ENCODE measurements at regions not wholly inside any gene's neighbourhood (a gene's known extent, or its start where the extent isn't known, plus 50 kb on each side); places are given as distances from the start of the nearest gene placed in this dataset.

DNA sequence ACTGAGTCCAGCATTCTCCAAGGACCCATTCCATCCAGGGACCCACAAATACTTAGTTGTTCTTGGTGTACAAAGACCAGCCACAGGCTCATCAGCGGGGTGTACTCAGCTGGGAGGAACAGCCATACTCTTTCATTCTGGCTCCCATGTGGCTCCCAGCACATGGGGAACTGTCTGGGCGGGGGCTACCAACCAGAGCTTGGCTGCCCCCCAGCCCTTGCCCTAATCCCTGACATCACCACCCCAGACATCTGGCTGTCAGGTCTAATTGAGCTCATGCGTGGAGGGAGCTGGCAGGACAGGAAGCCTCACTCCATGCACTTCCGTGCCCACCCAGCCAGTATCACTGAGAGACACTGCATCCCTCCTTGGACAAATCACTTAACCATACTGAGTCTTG is 283.6 kb downstream of the DYSF start:
- no peak overlapping the region for H3K4me3 ChIP-seq (ENCODE audit: low read length)
- no peaks in the 10 kb centered on the region for H3K27me3 ChIP-seq (ENCODE audit: low read depth, low read length)
- H3K9me3 ChIP-seq (ENCODE audit: insufficient read depth, low read length): no peaks in the 10 kb centered on the region
- TF ChIP-seq EZH2phosphoT487 (IDR thresholded peaks at IDR 0.05; ENCODE audit: low read depth): no peak
- TF ChIP-seq, protein P1, sequence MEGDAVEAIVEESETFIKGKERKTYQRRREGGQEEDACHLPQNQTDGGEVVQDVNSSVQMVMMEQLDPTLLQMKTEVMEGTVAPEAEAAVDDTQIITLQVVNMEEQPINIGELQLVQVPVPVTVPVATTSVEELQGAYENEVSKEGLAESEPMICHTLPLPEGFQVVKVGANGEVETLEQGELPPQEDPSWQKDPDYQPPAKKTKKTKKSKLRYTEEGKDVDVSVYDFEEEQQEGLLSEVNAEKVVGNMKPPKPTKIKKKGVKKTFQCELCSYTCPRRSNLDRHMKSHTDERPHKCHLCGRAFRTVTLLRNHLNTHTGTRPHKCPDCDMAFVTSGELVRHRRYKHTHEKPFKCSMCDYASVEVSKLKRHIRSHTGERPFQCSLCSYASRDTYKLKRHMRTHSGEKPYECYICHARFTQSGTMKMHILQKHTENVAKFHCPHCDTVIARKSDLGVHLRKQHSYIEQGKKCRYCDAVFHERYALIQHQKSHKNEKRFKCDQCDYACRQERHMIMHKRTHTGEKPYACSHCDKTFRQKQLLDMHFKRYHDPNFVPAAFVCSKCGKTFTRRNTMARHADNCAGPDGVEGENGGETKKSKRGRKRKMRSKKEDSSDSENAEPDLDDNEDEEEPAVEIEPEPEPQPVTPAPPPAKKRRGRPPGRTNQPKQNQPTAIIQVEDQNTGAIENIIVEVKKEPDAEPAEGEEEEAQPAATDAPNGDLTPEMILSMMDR (IDR thresholded peaks at IDR 0.05; ENCODE audit: low read depth, low read length): no peak
- no peak overlapping the region for H2AFZ ChIP-seq (ENCODE audit: low read depth, low read length)
- no peak overlapping the region for H3K27ac ChIP-seq (ENCODE audit: low read length)
- H3K9ac ChIP-seq (ENCODE audit: low read length): no peak overlapping the region
- no peaks in the 10 kb centered on the region for H3K4me1 ChIP-seq (ENCODE audit: low read length)
- no peaks in the 10 kb centered on the region for H3K36me3 ChIP-seq (replicated peaks; ENCODE audit: low read depth, low read length)
- H4K20me1 ChIP-seq (ENCODE audit: insufficient read depth, low read length): no peaks in the 10 kb centered on the region
- H3K4me2 ChIP-seq (ENCODE audit: low read length): no peak overlapping the region
- no peaks in the 10 kb centered on the region for H3K79me2 ChIP-seq (ENCODE audit: low read length)

DNA sequence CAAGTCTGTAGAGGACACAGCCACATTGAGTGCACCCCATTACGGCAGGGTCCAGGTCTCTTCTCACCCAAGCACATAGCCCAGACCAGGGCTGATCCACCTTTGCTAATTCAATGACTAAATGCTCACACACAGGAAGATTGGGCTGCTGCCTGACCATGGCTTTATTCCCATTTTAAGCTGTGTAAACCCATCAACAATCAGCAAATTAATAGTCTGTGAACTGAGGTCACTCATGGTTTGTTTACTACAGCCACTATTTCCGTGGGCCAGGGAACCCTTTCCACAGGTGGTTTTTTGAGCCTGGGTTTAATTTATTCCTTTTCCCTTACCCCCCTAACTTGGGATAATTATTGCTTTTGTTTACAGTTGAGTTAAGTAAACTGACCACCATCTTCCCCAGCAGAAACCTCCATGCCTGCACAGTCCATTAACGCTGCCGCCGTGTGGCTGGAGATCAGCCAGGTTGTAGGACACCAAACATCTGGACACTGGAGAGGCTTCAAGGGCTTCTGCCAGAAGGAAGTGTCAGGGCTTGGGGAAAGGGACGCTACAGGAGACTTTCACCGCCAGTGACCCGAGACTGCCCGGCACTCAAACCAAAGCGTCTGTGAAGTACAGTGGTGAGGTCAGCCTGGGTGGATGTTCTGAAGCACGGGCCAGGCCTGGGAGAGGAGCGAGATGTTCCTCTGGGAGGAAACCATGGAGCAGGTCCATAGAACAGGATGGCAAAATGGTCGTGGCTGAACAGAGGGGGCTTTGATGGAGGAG is 282.9 kb downstream of the DYSF start:
- no peaks in the 10 kb centered on the region for H3K79me2 ChIP-seq (ENCODE audit: low read length)
- no peaks in the 10 kb centered on the region for H3K27me3 ChIP-seq (ENCODE audit: low read depth, low read length)
- H3K36me3 ChIP-seq (replicated peaks; ENCODE audit: low read depth, low read length): no peaks in the 10 kb centered on the region
- H4K20me1 ChIP-seq (ENCODE audit: insufficient read depth, low read length): no peaks in the 10 kb centered on the region
- TF ChIP-seq EZH2phosphoT487 (IDR thresholded peaks at IDR 0.05; ENCODE audit: low read depth): no peak
- TF ChIP-seq, protein P1 (IDR thresholded peaks at IDR 0.05; ENCODE audit: low read depth, low read length): no peak
- no peak overlapping the region for H3K9ac ChIP-seq (ENCODE audit: low read length)
- no peaks in the 10 kb centered on the region for H3K9me3 ChIP-seq (ENCODE audit: insufficient read depth, low read length)
- no peak overlapping the region for H3K4me2 ChIP-seq (ENCODE audit: low read length)
- H3K4me1 ChIP-seq (ENCODE audit: low read length): no peaks in the 10 kb centered on the region
- no peak overlapping the region for H3K4me3 ChIP-seq (ENCODE audit: low read length)
- no peak overlapping the region for H3K27ac ChIP-seq (ENCODE audit: low read length)
- H2AFZ ChIP-seq (ENCODE audit: low read depth, low read length): no peak overlapping the region
